ENCODE measurements at regions not wholly inside any gene's neighbourhood (a gene's known extent, or its start where the extent isn't known, plus 50 kb on each side); places are given as distances from the start of the nearest gene placed in this dataset.
"Not testable (repeated sequence)": the region's sequence is repeated elsewhere in the genome, so short reads cannot be mapped to it uniquely, and the experiment has no call there.

- DNase-seq: no peak
Observed at GRCh38 chr6:4349323-4349722, 213.9 kb upstream of the ECI2 start.

- DNase-seq: peak in 3 of 4 experiments; percentile 44 to 53 (median 47)
Observed at GRCh38 chr6:4348462-4349112, 213.2 kb upstream of the ECI2 start.

GRCh38 chr6:4347877-4348276 is 212.5 kb upstream of the ECI2 start:
- DNase-seq: no peak

GRCh38 chr6:4346659-4347333 is 211.4 kb upstream of the ECI2 start:
- DNase-seq: peak in 3 of 4 experiments; percentile 36 to 51 (median 47)

- no peak for DNase-seq
Observed at GRCh38 chr6:4345543-4345942, 210.2 kb upstream of the ECI2 start.

GRCh38 chr6:4344317-4344899 is 209.0 kb upstream of the ECI2 start:
- DNase-seq: peak; percentile 84 to 93 (median 92)

- no peak for DNase-seq
Observed at GRCh38 chr6:4342407-4343137, 207.2 kb upstream of the ECI2 start.

- no peak for DNase-seq
Observed at GRCh38 chr6:4341078-4341797, 205.9 kb upstream of the ECI2 start.

- DNase-seq: no peak
Observed at GRCh38 chr6:4340544-4340943, 205.2 kb upstream of the ECI2 start.

GRCh38 chr6:4338884-4339283 is 203.5 kb upstream of the ECI2 start:
- DNase-seq: no peak

- peak in 3 of 4 experiments; percentile 56 to 63 (median 59) for DNase-seq
Observed at GRCh38 chr6:4336778-4337442, 201.5 kb upstream of the ECI2 start.

GRCh38 chr6:4336084-4336483 is 200.7 kb upstream of the ECI2 start:
- peak in 2 of 4 experiments; percentile 39 to 46 for DNase-seq

GRCh38 chr6:4334158-4334740 is 198.9 kb upstream of the ECI2 start:
- DNase-seq: not testable (repeated sequence)

- no peak for DNase-seq
Observed at GRCh38 chr6:4327841-4328240, 192.5 kb upstream of the ECI2 start.

GRCh38 chr6:4324746-4325145 is 189.4 kb upstream of the ECI2 start:
- no peak for DNase-seq

- peak in 2 of 4 experiments; percentile 41 to 44 for DNase-seq
Observed at GRCh38 chr6:4323322-4323721, 187.9 kb upstream of the ECI2 start.

- peak; percentile 32 to 73 (median 61) for DNase-seq
Observed at GRCh38 chr6:4322846-4323309, 187.5 kb upstream of the ECI2 start.

GRCh38 chr6:4322134-4322845 is 186.9 kb upstream of the ECI2 start:
- DNase-seq: no peak

GRCh38 chr6:4320860-4321259 is 185.5 kb upstream of the ECI2 start:
- DNase-seq: no peak

- DNase-seq: peak; percentile 48 to 77 (median 68)
Observed at GRCh38 chr6:4319981-4320683, 184.8 kb upstream of the ECI2 start.
